HEK293T (cell line): ENCODE measurements at regions not wholly inside any gene's neighbourhood (a gene's known extent, or its start where the extent isn't known, plus 50 kb on each side); places are given as distances from the start of the nearest gene placed in this dataset.

Experiments used
- CTCF ChIA-PET: fragments of 350-600 bp; formaldehyde crosslinking; extraction: SDS; loops from one replicate; lab custom pipeline; 2021; ENCODE audit warnings: antibody characterized with exemption, inconsistent platforms; lab: Yijun Ruan, JAX
- POLR2A ChIA-PET: fragments of 350-600 bp; formaldehyde crosslinking; extraction: SDS; loops from one replicate; lab custom pipeline; 2020; ENCODE audit warnings: antibody characterized with exemption, inconsistent platforms; lab: Yijun Ruan, JAX
- DNase-seq: peaks from one replicate; pipeline ENCODE4 v3.0.0; 2012; ENCODE audit warnings: mixed read lengths; ENCODE audit errors: extremely low spot score
- ARNT ChIP-seq: fragments of 450-650 bp; IDR thresholded peaks from 2 replicates; pipeline ENCODE4 v1.6.1; 2017; ENCODE audit warnings: mild to moderate bottlenecking
- BHLHE40 ChIP-seq: fragments of 450-650 bp; IDR thresholded peaks from 2 replicates; pipeline ENCODE4 v1.6.1; 2016; ENCODE audit warnings: mild to moderate bottlenecking, moderate library complexity, borderline replicate concordance
- CTBP1 ChIP-seq: fragments of 450-650 bp; IDR thresholded peaks from 2 replicates; pipeline ENCODE4 v1.6.1; 2016; ENCODE audit warnings: borderline replicate concordance
- ELF4 ChIP-seq: fragments of 450-650 bp; IDR thresholded peaks from 2 replicates; pipeline ENCODE4 v1.6.1; 2017; ENCODE audit warnings: antibody characterized with exemption
- FOXA1 ChIP-seq: fragments of 450-650 bp; IDR thresholded peaks from 2 replicates; pipeline ENCODE4 v1.6.1; 2016; ENCODE audit warnings: mild to moderate bottlenecking
- FOXK2 ChIP-seq: fragments of 450-650 bp; IDR thresholded peaks from 2 replicates; pipeline ENCODE4 v1.6.1; 2016; ENCODE audit warnings: mild to moderate bottlenecking
- FOXM1 ChIP-seq: fragments of 450-650 bp; IDR thresholded peaks from 2 replicates; pipeline ENCODE4 v1.6.1; 2017; ENCODE audit warnings: mild to moderate bottlenecking, borderline replicate concordance
- HDGF ChIP-seq: fragments of 450-650 bp; IDR thresholded peaks from 2 replicates; pipeline ENCODE4 v1.6.1; 2017; ENCODE audit warnings: antibody characterized with exemption, borderline replicate concordance
- L3MBTL2 ChIP-seq: fragments of 450-650 bp; conservative IDR thresholded peaks from 2 replicates; pipeline ENCODE4 v1.6.1; 2016; ENCODE audit warnings: mild to moderate bottlenecking
- LEF1 ChIP-seq: fragments of 450-650 bp; IDR thresholded peaks from 2 replicates; pipeline ENCODE4 v1.6.1; 2017; ENCODE audit warnings: mild to moderate bottlenecking, borderline replicate concordance
- NFRKB ChIP-seq: fragments of 450-650 bp; IDR thresholded peaks from 2 replicates; pipeline ENCODE4 v1.6.1; 2016; ENCODE audit warnings: mild to moderate bottlenecking, moderate library complexity
- PKNOX1 ChIP-seq: fragments of 450-650 bp; IDR thresholded peaks from 2 replicates; pipeline ENCODE4 v1.6.1; 2016
- SP1 ChIP-seq: fragments of 450-650 bp; IDR thresholded peaks from 2 replicates; pipeline ENCODE4 v1.6.1; 2017
- SUZ12 ChIP-seq: fragments of 450-650 bp; IDR thresholded peaks from 2 replicates; pipeline ENCODE4 v1.6.1; 2016; ENCODE audit warnings: mild to moderate bottlenecking
- TARDBP ChIP-seq: fragments of 450-650 bp; IDR thresholded peaks from 2 replicates; pipeline ENCODE4 v1.6.1; 2016
- ZNF384 ChIP-seq: fragments of 450-650 bp; IDR thresholded peaks from 2 replicates; pipeline ENCODE4 v1.6.1; 2016

GRCh38 chr20:63100174-63100925 lies 93.6 kb upstream of the BHLHE23 start:
- CTCF ChIA-PET: no interaction called here
- POLR2A ChIA-PET: no interaction called here
- TF ChIP-seq BHLHE40 (no peak), ARNT (no peak), FOXM1 (no peak), HDGF (no peak), ZNF384 (no peak), SP1 (no peak), LEF1 (no peak), CTBP1 (no peak), NFRKB (no peak), FOXA1 (no peak), SUZ12 (no peak)
- no peak for DNase-seq

GRCh38 chr20:63099456-63100173 lies 92.9 kb upstream of the BHLHE23 start:
- ChIA-PET POLR2A (no interaction called here), CTCF (interaction anchor here (0.6 kb wide), 1 partner anchor 181 kb away, joined by 3 read pairs; no protein-coding TSS in a partner anchor)
- TF ChIP-seq FOXA1: no peak
- TF ChIP-seq LEF1: no peak
- no peak for DNase-seq

- POLR2A ChIA-PET: no interaction called here
- CTCF ChIA-PET: no interaction called here
- TF ChIP-seq LEF1 (no peak), CTBP1 (no peak), PKNOX1 (no peak), ZNF384 (no peak)
- DNase-seq: no peak
Observed at GRCh38 chr20:63098195-63098810, 91.5 kb upstream of the BHLHE23 start.

- no peak for DNase-seq
- TF ChIP-seq FOXA1 (no peak), NFRKB (no peak), SP1 (no peak), FOXK2 (no peak), CTBP1 (no peak), SUZ12 (no peak), LEF1 (no peak), PKNOX1 (no peak), TARDBP (no peak), HDGF (no peak), BHLHE40 (no peak), ZNF384 (no peak), ELF4 (no peak), L3MBTL2 (no peak), FOXM1 (no peak), ARNT (no peak)
- ChIA-PET CTCF (no interaction called here), POLR2A (no interaction called here)
Observed at GRCh38 chr20:63097336-63097831, 90.6 kb upstream of the BHLHE23 start.

- ChIA-PET POLR2A (no interaction called here), CTCF (no interaction called here)
- no peak for TF ChIP-seq TARDBP
- no peak for TF ChIP-seq SP1
- no peak for TF ChIP-seq ELF4
- no peak for TF ChIP-seq HDGF
- no peak for TF ChIP-seq ARNT
- TF ChIP-seq LEF1: no peak
- TF ChIP-seq BHLHE40: no peak
- TF ChIP-seq NFRKB: no peak
- no peak for TF ChIP-seq FOXA1
Observed at GRCh38 chr20:63096681-63097335, 90.0 kb upstream of the BHLHE23 start.

GRCh38 chr20:63095718-63096654 lies 89.2 kb upstream of the BHLHE23 start:
- no peak for DNase-seq
- POLR2A ChIA-PET: no interaction called here
- CTCF ChIA-PET: no interaction called here
- TF ChIP-seq FOXM1: no peak
- TF ChIP-seq SUZ12: no peak

More at GRCh38 chr20:63096681-63097335, 90.0 kb upstream of the BHLHE23 start:
- DNase-seq: no peak
